Immature natural killer cell (primary cell): ENCODE measurements at regions not wholly inside any gene's neighbourhood (a gene's known extent, or its start where the extent isn't known, plus 50 kb on each side); places are given as distances from the start of the nearest gene placed in this dataset.

Experiments
- DNase-seq, 3 donors: peaks; one replicate each; pipeline ENCODE4 v3.0.0; 2022; ENCODE audit warnings: mixed read lengths in 1 of 3
- H3K27ac Mint-ChIP-seq, 6 donors: one replicate each; pipeline ENCODE4 v1.8.0; 2020; ENCODE audit warnings: mixed read lengths in 6 of 6, mild to moderate bottlenecking in 5 of 6, inconsistent platforms in 4 of 6, moderate library complexity in 3 of 6
- H3K27me3 Mint-ChIP-seq, 3 donors: one replicate each; pipeline ENCODE4 v1.8.0; 2020 to 2021; ENCODE audit warnings: low read depth in 3 of 3, mild to moderate bottlenecking in 3 of 3, mixed read lengths in 3 of 3, moderate library complexity in 3 of 3, inconsistent platforms in 1 of 3
- H3K36me3 Mint-ChIP-seq, 3 donors: one replicate each; pipeline ENCODE4 v1.8.0; 2020; ENCODE audit warnings: mixed read lengths in 3 of 3, inconsistent platforms in 2 of 3, mild to moderate bottlenecking in 2 of 3
- H3K4me1 Mint-ChIP-seq, 2 donors: one replicate each; pipeline ENCODE4 v1.8.0; 2020; ENCODE audit warnings: inconsistent platforms in 2 of 2, mild to moderate bottlenecking in 2 of 2, mixed read lengths in 2 of 2, moderate library complexity in 1 of 2
- H3K4me3 Mint-ChIP-seq, 5 donors: one replicate each; pipeline ENCODE4 v1.8.0; 2020; ENCODE audit warnings: mild to moderate bottlenecking in 5 of 5, mixed read lengths in 5 of 5, inconsistent platforms in 3 of 5, moderate library complexity in 3 of 5
- H3K9me3 Mint-ChIP-seq, 6 donors: one replicate each; pipeline ENCODE4 v1.8.0; 2020; ENCODE audit warnings: mild to moderate bottlenecking in 6 of 6, mixed read lengths in 6 of 6, inconsistent platforms in 4 of 6, moderate library complexity in 3 of 6

GRCh38 chr2:103980401-103980800 is 873.5 kb upstream of the POU3F3 start:
- Mint-ChIP-seq H3K4me3 (no peak overlapping the region), H3K36me3 (no peaks in the 10 kb centered on the region), H3K9me3 (peaks cover 2 to 43% (median 10%) of the 10 kb centered on the region in 6 donors), H3K4me1 (no peaks in the 10 kb centered on the region), H3K27me3 (no peaks in the 10 kb centered on the region), H3K27ac (no peak overlapping the region)
- DNase-seq, result no peak

DNA sequence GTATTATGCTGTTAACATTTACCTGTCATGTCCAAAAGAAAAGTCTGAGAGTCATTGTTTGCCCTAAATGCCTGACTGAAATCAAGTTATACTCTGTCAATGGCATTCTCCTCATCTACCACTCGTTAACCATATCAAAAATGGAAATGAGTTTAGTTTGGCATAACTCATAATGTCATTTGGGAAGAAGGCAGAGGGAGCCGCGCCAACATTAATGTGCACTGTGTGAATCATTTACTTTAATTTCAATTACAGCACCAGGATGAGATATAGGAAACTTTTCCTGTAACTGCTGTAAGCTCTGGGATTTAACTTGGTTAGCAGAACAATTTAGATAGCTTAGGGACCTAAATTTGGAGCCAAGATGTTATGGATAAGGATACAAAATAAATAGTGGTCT is 871.2 kb upstream of the POU3F3 start:
- H3K36me3 Mint-ChIP-seq, result no peaks in the 10 kb centered on the region
- no peak overlapping the region for H3K27ac Mint-ChIP-seq
- H3K4me1 Mint-ChIP-seq, result no peaks in the 10 kb centered on the region
- H3K27me3 Mint-ChIP-seq, result no peaks in the 10 kb centered on the region
- peaks cover 2 to 49% (median 7%) of the 10 kb centered on the region in 6 donors for H3K9me3 Mint-ChIP-seq
- no peak for DNase-seq
- no peak overlapping the region for H3K4me3 Mint-ChIP-seq

GRCh38 chr2:103986001-103986400 is 867.9 kb upstream of the POU3F3 start:
- no peaks in the 10 kb centered on the region for H3K27me3 Mint-ChIP-seq
- no peak overlapping the region for H3K27ac Mint-ChIP-seq
- H3K36me3 Mint-ChIP-seq, result no peaks in the 10 kb centered on the region
- H3K4me3 Mint-ChIP-seq, result no peak overlapping the region
- no peak for DNase-seq
- peaks cover 0 to 54% (median 6%) of the 10 kb centered on the region in 6 donors for H3K9me3 Mint-ChIP-seq
- H3K4me1 Mint-ChIP-seq, result no peaks in the 10 kb centered on the region

GRCh38 chr2:103991591-103991990 is 862.3 kb upstream of the POU3F3 start:
- DNase-seq, result no peak
- peaks cover 2 to 55% (median 11%) of the 10 kb centered on the region in 6 donors for H3K9me3 Mint-ChIP-seq
- H3K27me3 Mint-ChIP-seq, result peaks cover 0 to 2% (median 0%) of the 10 kb centered on the region in 3 donors
- peaks cover 0 to 3% (median 0%) of the 10 kb centered on the region in 3 donors for H3K36me3 Mint-ChIP-seq
- no peaks in the 10 kb centered on the region for H3K4me1 Mint-ChIP-seq
- no peak overlapping the region for H3K27ac Mint-ChIP-seq
- H3K4me3 Mint-ChIP-seq, result no peak overlapping the region

- Mint-ChIP-seq H3K4me3 (no peak overlapping the region), H3K27me3 (no peaks in the 10 kb centered on the region), H3K27ac (no peak overlapping the region), H3K9me3 (peaks cover 8 to 48% (median 19%) of the 10 kb centered on the region in 6 donors), H3K36me3 (peaks cover 0 to 4% (median 0%) of the 10 kb centered on the region in 3 donors), H3K4me1 (no peaks in the 10 kb centered on the region)
- DNase-seq, result no peak
Observed at GRCh38 chr2:104004821-104005220, 849.1 kb upstream of the POU3F3 start.

- H3K9me3 Mint-ChIP-seq, result peaks cover 3 to 37% (median 13%) of the 10 kb centered on the region in 6 donors
- peaks cover 2 to 3% (median 2%) of the 10 kb centered on the region in 3 donors for H3K27me3 Mint-ChIP-seq
- H3K4me1 Mint-ChIP-seq, result no peaks in the 10 kb centered on the region
- DNase-seq, result no peak
- peaks cover 0 to 10% (median 0%) of the 10 kb centered on the region in 3 donors for H3K36me3 Mint-ChIP-seq
- H3K4me3 Mint-ChIP-seq, result no peak overlapping the region
- H3K27ac Mint-ChIP-seq, result no peak overlapping the region
Observed at GRCh38 chr2:104016801-104017200, 837.1 kb upstream of the POU3F3 start.

- Mint-ChIP-seq H3K4me3 (no peak overlapping the region), H3K36me3 (no peaks in the 10 kb centered on the region), H3K27me3 (peaks cover 0 to 5% (median 2%) of the 10 kb centered on the region in 3 donors), H3K4me1 (no peaks in the 10 kb centered on the region), H3K9me3 (peaks cover 4 to 24% (median 14%) of the 10 kb centered on the region in 6 donors), H3K27ac (no peak overlapping the region)
- DNase-seq, result no peak
Observed at GRCh38 chr2:104023306-104023705, 830.6 kb upstream of the POU3F3 start.

DNA sequence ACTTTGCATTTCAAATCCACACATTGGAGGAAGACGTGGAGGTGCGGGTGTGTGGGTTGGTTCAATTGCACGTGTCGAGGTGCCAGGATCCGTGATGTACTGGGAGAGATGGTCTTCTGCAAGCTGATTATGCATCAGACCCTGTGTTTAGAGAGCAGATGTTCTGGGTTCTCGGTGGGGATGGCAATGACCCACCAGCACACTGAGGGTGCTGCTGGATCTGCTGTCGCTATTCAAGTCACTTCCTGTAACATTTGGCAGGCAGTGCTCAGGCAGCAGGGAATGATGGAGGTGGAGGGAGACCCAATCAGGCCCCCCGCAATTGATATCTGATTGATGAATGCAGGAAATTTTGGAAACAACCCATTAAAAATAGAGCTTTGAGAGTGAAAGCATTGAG is 830.1 kb upstream of the POU3F3 start:
- no peaks in the 10 kb centered on the region for H3K4me1 Mint-ChIP-seq
- H3K4me3 Mint-ChIP-seq, result no peak overlapping the region
- no peak overlapping the region for H3K27ac Mint-ChIP-seq
- peaks cover 0 to 3% (median 2%) of the 10 kb centered on the region in 3 donors for H3K27me3 Mint-ChIP-seq
- H3K36me3 Mint-ChIP-seq, result no peaks in the 10 kb centered on the region
- no peak for DNase-seq
- peaks cover 4 to 23% (median 14%) of the 10 kb centered on the region in 6 donors for H3K9me3 Mint-ChIP-seq

- Mint-ChIP-seq H3K27ac (no peak overlapping the region), H3K4me3 (no peak overlapping the region), H3K36me3 (no peaks in the 10 kb centered on the region), H3K27me3 (peaks cover 0 to 5% (median 3%) of the 10 kb centered on the region in 3 donors), H3K4me1 (no peaks in the 10 kb centered on the region), H3K9me3 (peaks cover 3 to 24% (median 11%) of the 10 kb centered on the region in 6 donors)
- DNase-seq, result no peak
Observed at GRCh38 chr2:104025295-104025694, 828.6 kb upstream of the POU3F3 start.

DNA sequence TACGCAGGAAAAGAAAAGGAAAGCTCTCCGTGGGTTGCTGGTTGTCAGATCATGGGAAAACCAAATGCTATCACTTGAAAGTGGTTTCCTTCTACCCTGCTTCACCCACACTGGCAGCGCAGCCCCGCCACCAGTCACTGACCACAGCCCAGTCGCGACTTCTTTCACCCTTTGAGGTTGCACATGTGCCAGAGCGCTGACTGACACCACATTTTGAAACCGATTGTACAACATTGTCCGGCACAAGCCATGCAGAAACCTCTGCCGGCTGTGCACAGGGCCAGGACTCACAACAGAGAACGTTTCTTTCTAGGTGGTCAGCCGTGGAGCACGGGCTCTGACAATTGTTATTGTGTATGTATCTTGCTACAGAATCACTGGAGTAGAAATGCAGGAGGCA is 827.2 kb upstream of the POU3F3 start:
- no peak for DNase-seq

DNA sequence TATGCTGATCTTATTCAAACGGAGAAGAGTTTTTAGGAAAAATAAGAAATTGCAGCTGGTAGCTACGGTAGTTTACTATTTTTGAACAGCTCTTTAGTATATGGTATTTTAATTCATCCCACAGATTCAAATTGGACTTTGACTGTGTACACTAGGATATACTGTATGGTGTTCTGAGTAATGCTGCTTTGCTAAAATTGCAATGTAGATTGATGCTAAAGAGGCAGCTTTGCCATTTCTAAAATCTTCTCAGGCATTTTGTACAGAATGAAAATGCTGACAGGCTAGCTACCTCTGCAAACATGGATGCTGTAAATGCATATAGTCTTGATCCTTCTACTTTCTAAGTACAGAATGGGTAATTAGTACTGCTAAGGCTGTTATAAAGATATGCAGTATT is 826.6 kb upstream of the POU3F3 start:
- no peak overlapping the region for H3K27ac Mint-ChIP-seq
- H3K9me3 Mint-ChIP-seq, result peaks cover 3 to 24% (median 8%) of the 10 kb centered on the region in 6 donors
- H3K4me1 Mint-ChIP-seq, result no peaks in the 10 kb centered on the region
- DNase-seq, result no peak
- no peaks in the 10 kb centered on the region for H3K36me3 Mint-ChIP-seq
- peaks cover 0 to 3% (median 0%) of the 10 kb centered on the region in 3 donors for H3K27me3 Mint-ChIP-seq
- H3K4me3 Mint-ChIP-seq, result no peak overlapping the region

More for the DNA sequence above, 827.2 kb upstream of the POU3F3 start:
- Mint-ChIP-seq H3K4me1 (no peaks in the 10 kb centered on the region), H3K27me3 (peaks cover 0 to 3% (median 1%) of the 10 kb centered on the region in 3 donors), H3K27ac (no peak overlapping the region), H3K4me3 (no peak overlapping the region), H3K9me3 (peaks cover 3 to 24% (median 8%) of the 10 kb centered on the region in 6 donors), H3K36me3 (no peaks in the 10 kb centered on the region)

DNA sequence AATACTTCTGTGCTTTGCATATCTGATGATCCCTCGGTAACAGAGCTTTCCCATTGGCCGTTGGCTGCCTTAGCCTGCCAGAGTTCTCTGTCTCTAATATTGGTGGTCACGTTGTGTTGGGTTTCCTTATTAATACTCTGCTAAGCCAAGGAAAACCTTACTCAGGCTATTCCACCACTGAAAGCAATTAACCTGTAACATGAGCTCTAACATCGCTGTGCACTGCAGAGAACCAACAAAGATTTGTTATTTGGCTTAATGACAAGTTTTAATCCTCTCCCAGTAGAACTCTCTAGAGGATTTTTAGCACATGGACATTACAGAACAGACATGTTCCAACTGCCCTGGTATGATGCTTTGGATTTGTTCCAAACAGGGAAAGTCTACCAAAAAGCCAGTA is 825.9 kb upstream of the POU3F3 start:
- Mint-ChIP-seq H3K27ac (no peak overlapping the region), H3K4me3 (no peak overlapping the region), H3K36me3 (no peaks in the 10 kb centered on the region), H3K4me1 (no peaks in the 10 kb centered on the region), H3K9me3 (peaks cover 3 to 23% (median 7%) of the 10 kb centered on the region in 6 donors), H3K27me3 (peaks cover 0 to 3% (median 0%) of the 10 kb centered on the region in 3 donors)
- no peak for DNase-seq

DNA sequence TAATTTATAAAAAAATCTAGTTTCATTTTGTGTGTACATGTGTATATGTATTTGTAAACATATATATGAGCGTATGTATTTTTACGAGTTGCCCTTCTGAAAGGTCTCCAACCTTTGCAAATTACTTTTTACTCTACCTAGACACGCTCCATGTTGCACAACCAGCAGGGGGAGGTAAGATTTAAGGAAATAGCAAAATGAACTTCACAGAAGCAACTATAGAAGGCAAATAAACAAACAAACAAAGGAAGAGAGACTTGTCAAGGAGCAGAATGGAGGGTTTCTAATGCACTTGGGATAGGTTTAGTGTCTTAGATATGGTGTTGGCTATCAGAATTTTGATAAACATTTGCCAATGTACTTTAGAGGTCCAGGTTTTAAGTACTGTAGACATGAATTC is 820.5 kb upstream of the POU3F3 start:
- peaks cover 0 to 30% (median 9%) of the 10 kb centered on the region in 6 donors for H3K9me3 Mint-ChIP-seq
- peaks cover 0 to 3% (median 0%) of the 10 kb centered on the region in 3 donors for H3K36me3 Mint-ChIP-seq
- DNase-seq, result no peak
- H3K27me3 Mint-ChIP-seq, result peaks cover 0 to 4% (median 0%) of the 10 kb centered on the region in 3 donors
- H3K27ac Mint-ChIP-seq, result no peak overlapping the region
- no peaks in the 10 kb centered on the region for H3K4me1 Mint-ChIP-seq
- no peak overlapping the region for H3K4me3 Mint-ChIP-seq

- no peak for DNase-seq
- H3K4me3 Mint-ChIP-seq, result no peak overlapping the region
- H3K4me1 Mint-ChIP-seq, result no peaks in the 10 kb centered on the region
Observed at GRCh38 chr2:104040771-104041170, 813.1 kb upstream of the POU3F3 start.

DNA sequence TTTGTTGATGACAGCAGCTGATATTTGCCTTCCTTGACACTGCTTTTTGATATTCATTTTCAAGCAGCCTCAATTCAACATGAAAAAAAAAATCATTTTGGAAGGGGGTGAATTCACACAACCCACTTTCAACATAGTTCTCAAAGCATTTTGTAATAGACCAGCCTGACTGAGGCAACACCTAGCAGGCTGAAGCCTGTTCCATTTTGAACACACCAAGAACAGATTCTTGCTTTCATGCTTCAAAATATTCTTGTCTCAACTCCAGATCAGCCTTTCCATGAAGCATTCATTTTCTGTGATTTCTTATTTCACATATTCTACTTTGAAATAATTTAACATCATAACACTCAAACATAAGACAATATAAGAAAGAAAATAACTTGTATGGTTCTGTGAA is 812.6 kb upstream of the POU3F3 start:
- no peak for DNase-seq
- Mint-ChIP-seq H3K27ac (no peak overlapping the region), H3K4me3 (no peak overlapping the region), H3K36me3 (no peaks in the 10 kb centered on the region), H3K9me3 (peaks cover 0 to 20% (median 5%) of the 10 kb centered on the region in 6 donors), H3K27me3 (no peaks in the 10 kb centered on the region), H3K4me1 (no peaks in the 10 kb centered on the region)

More at GRCh38 chr2:104040771-104041170, 813.1 kb upstream of the POU3F3 start:
- Mint-ChIP-seq H3K9me3 (peaks cover 0 to 22% (median 5%) of the 10 kb centered on the region in 6 donors), H3K36me3 (no peaks in the 10 kb centered on the region), H3K27me3 (peaks cover 0 to 1% (median 0%) of the 10 kb centered on the region in 3 donors), H3K27ac (no peak overlapping the region)
